Activated CD8-positive, alpha-beta memory T cell treated with anti-CD3 and anti-CD28 coated beads, Interleukin-2, amount 10 ng/mL, durations not matched to agents 7 days and 5 days (primary cell): ENCODE measurements at regions not wholly inside any gene's neighbourhood (a gene's known extent, or its start where the extent isn't known, plus 50 kb on each side); places are given as distances from the start of the nearest gene placed in this dataset.

Source experiments
- ATAC-seq: fragments of 150-1000 bp; cut with Tn5 transposase; one replicate; pipeline ENCODE4 v1.10.0; 2021; ENCODE audit warnings: moderate library complexity
- CTCF ChIA-PET: fragments of 350-600 bp; sonication (Branson Sonifier 250); formaldehyde crosslinking; loops from one replicate; lab custom pipeline; 2021; ENCODE audit warnings: antibody characterized with exemption; lab: Charles Lee
- DNase-seq: peaks from one replicate; pipeline ENCODE4 v3.0.0-alpha.2; 2020
- H3K27ac Mint-ChIP-seq: one replicate; pipeline ENCODE4 v1.8.0; 2021; ENCODE audit warnings: mild to moderate bottlenecking, mixed read lengths
- H3K27me3 Mint-ChIP-seq: one replicate; pipeline ENCODE4 v1.8.0; 2021; ENCODE audit warnings: mixed read lengths
- H3K36me3 Mint-ChIP-seq: one replicate; pipeline ENCODE4 v1.8.0; 2021; ENCODE audit warnings: mild to moderate bottlenecking, mixed read lengths
- H3K4me1 Mint-ChIP-seq: one replicate; pipeline ENCODE4 v1.8.0; 2021; ENCODE audit warnings: mixed read lengths
- H3K4me3 Mint-ChIP-seq: one replicate; pipeline ENCODE4 v1.8.0; 2021; ENCODE audit warnings: mild to moderate bottlenecking, moderate library complexity, mixed read lengths
- H3K9me3 Mint-ChIP-seq: one replicate; pipeline ENCODE4 v1.8.0; 2022; ENCODE audit warnings: low read depth, mixed read lengths

DNA sequence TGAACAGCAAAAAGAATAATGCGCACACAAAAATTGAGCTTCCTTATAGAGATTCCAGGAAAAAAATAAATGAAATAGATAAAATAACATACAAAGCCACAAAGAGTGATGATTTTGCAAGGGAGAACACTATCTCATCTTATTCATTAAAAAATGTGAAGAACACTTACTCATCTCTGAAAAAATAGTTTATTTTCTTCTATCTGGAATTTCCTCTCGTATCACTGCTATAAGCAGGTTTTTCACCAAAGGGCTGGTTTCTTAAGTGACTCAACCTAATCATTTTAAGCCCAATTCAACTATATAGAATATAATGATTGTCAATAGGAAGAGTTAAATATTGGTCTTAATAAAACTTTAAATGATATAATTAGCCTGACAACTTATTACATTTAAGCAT is 504.9 kb downstream of the NR2F1-AS1 start:
- Mint-ChIP-seq H3K9me3 (peaks cover 2% of the 10 kb centered on the region), H3K4me3 (no peak overlapping the region), H3K36me3 (no peaks in the 10 kb centered on the region), H3K27me3 (no peaks in the 10 kb centered on the region), H3K27ac (no peak overlapping the region), H3K4me1 (no peaks in the 10 kb centered on the region)
- DNase-seq (no peak), ATAC-seq (no peak)
- CTCF ChIA-PET, result no interaction called here

GRCh38 chr5:93073547-93073946 is 507.5 kb downstream of the NR2F1-AS1 start:
- Mint-ChIP-seq H3K4me1 (no peaks in the 10 kb centered on the region), H3K36me3 (no peaks in the 10 kb centered on the region), H3K4me3 (no peak overlapping the region), H3K27me3 (no peaks in the 10 kb centered on the region), H3K9me3 (peaks cover 2% of the 10 kb centered on the region), H3K27ac (no peak overlapping the region)
- CTCF ChIA-PET, result no interaction called here
- no peak for DNase-seq
- ATAC-seq, result no peak

- peaks cover 2% of the 10 kb centered on the region for H3K9me3 Mint-ChIP-seq
- CTCF ChIA-PET, result no interaction called here
- no peak overlapping the region for H3K27ac Mint-ChIP-seq
- DNase-seq, result no peak
- ATAC-seq, result no peak
- H3K27me3 Mint-ChIP-seq, result no peaks in the 10 kb centered on the region
- no peak overlapping the region for H3K4me3 Mint-ChIP-seq
- no peaks in the 10 kb centered on the region for H3K4me1 Mint-ChIP-seq
- H3K36me3 Mint-ChIP-seq, result no peaks in the 10 kb centered on the region
Observed at GRCh38 chr5:93072831-93073459, 508.1 kb downstream of the NR2F1-AS1 start.

GRCh38 chr5:93071710-93072109 is 509.3 kb downstream of the NR2F1-AS1 start:
- ATAC-seq, result no peak
- CTCF ChIA-PET, result no interaction called here
- H3K4me3 Mint-ChIP-seq, result no peak overlapping the region
- peaks cover 2% of the 10 kb centered on the region for H3K9me3 Mint-ChIP-seq
- no peaks in the 10 kb centered on the region for H3K4me1 Mint-ChIP-seq
- no peaks in the 10 kb centered on the region for H3K36me3 Mint-ChIP-seq
- no peaks in the 10 kb centered on the region for H3K27me3 Mint-ChIP-seq
- no peak overlapping the region for H3K27ac Mint-ChIP-seq
- no peak for DNase-seq

DNA sequence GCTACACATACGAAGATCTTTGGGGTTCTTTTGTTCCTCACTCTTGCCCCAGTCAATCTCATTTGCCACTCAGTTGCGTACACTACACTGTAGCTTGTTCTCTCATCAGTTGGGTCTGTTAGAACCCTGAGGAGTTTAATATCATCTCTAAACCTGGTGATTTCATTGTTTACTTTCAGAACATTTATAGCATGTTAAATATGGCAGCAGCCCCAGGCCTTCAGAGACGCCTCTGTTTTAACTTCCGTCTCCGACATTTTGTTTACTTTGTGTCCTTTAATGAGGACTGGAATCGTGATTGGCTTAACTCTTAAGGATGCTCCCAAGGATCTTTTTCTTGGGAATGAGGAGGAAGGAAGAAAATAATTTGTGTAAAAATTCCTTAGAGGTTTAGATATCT is 510.1 kb downstream of the NR2F1-AS1 start:
- no peaks in the 10 kb centered on the region for H3K36me3 Mint-ChIP-seq
- no peaks in the 10 kb centered on the region for H3K4me1 Mint-ChIP-seq
- CTCF ChIA-PET, result no interaction called here
- H3K4me3 Mint-ChIP-seq, result no peak overlapping the region
- ATAC-seq (no peak), DNase-seq (no peak)
- no peaks in the 10 kb centered on the region for H3K27me3 Mint-ChIP-seq
- peaks cover 2% of the 10 kb centered on the region for H3K9me3 Mint-ChIP-seq
- no peak overlapping the region for H3K27ac Mint-ChIP-seq

- no peaks in the 10 kb centered on the region for H3K36me3 Mint-ChIP-seq
Observed at GRCh38 chr5:93069276-93069675, 511.7 kb downstream of the NR2F1-AS1 start.

DNA sequence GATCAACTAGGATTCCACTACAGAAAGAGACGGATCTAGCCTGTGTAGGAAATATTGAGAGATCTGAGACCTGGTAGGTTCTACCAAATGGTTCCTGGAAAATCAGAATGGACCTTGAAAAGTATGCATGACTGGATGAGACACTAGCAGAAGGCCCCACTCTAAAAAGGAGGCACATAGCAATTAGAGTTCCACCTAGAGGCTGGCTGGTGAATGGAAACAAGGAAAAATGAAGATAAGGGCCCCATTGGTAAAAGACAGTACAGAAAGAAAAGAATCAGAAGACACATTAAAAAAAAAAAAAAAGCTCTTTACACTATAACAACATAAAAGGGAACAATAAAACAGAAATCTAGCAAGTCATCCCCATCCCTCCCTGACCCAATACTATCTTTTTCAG is 518.5 kb downstream of the NR2F1-AS1 start:
- ATAC-seq (no peak), DNase-seq (no peak)
- no peaks in the 10 kb centered on the region for H3K9me3 Mint-ChIP-seq
- no peaks in the 10 kb centered on the region for H3K27me3 Mint-ChIP-seq
- H3K4me3 Mint-ChIP-seq, result no peak overlapping the region
- H3K27ac Mint-ChIP-seq, result no peak overlapping the region
- CTCF ChIA-PET, result no interaction called here
- H3K36me3 Mint-ChIP-seq, result no peaks in the 10 kb centered on the region
- no peaks in the 10 kb centered on the region for H3K4me1 Mint-ChIP-seq

More at GRCh38 chr5:93069276-93069675, 511.7 kb downstream of the NR2F1-AS1 start:
- Mint-ChIP-seq H3K27ac (no peak overlapping the region), H3K4me1 (no peaks in the 10 kb centered on the region), H3K27me3 (no peaks in the 10 kb centered on the region), H3K9me3 (peaks cover 2% of the 10 kb centered on the region), H3K4me3 (no peak overlapping the region)
- ATAC-seq, result no peak
- CTCF ChIA-PET, result no interaction called here
- DNase-seq, result no peak

DNA sequence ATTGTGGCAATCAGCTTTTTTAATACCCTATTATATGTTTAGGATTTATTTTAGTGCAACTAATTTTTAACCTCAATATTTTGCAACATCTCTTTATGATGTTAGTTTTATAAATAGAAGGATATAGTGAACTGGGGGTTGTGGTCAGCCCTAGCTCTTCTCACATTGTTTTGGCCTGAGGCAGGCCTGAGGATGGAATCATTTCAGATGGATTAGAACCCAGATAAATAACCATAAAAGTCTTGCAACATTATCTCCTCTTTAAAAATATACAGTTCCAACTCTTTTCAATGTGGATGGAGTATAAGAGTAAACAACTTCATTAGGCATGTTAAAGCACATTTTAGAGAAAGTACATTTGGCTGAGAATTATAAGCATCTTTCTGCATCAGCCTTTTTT is 522.7 kb downstream of the NR2F1-AS1 start:
- Mint-ChIP-seq H3K27ac (no peak overlapping the region), H3K27me3 (no peaks in the 10 kb centered on the region), H3K4me1 (no peaks in the 10 kb centered on the region), H3K4me3 (no peak overlapping the region), H3K36me3 (no peaks in the 10 kb centered on the region), H3K9me3 (no peaks in the 10 kb centered on the region)
- CTCF ChIA-PET, result no interaction called here
- no peak for ATAC-seq
- no peak for DNase-seq

GRCh38 chr5:93057311-93057710 is 523.7 kb downstream of the NR2F1-AS1 start:
- CTCF ChIA-PET, result no interaction called here
- no peak for DNase-seq
- H3K27me3 Mint-ChIP-seq, result no peaks in the 10 kb centered on the region
- no peak overlapping the region for H3K27ac Mint-ChIP-seq
- no peaks in the 10 kb centered on the region for H3K9me3 Mint-ChIP-seq
- ATAC-seq, result no peak
- H3K4me1 Mint-ChIP-seq, result no peaks in the 10 kb centered on the region
- no peaks in the 10 kb centered on the region for H3K36me3 Mint-ChIP-seq
- H3K4me3 Mint-ChIP-seq, result no peak overlapping the region

- DNase-seq (no peak), ATAC-seq (no peak)
- H3K27me3 Mint-ChIP-seq, result no peaks in the 10 kb centered on the region
- H3K27ac Mint-ChIP-seq, result no peak overlapping the region
- no peaks in the 10 kb centered on the region for H3K36me3 Mint-ChIP-seq
- CTCF ChIA-PET, result no interaction called here
- H3K4me3 Mint-ChIP-seq, result no peak overlapping the region
- no peaks in the 10 kb centered on the region for H3K4me1 Mint-ChIP-seq
- H3K9me3 Mint-ChIP-seq, result no peaks in the 10 kb centered on the region
Observed at GRCh38 chr5:93055971-93056370, 525.0 kb downstream of the NR2F1-AS1 start.

GRCh38 chr5:93055561-93055960 is 525.5 kb downstream of the NR2F1-AS1 start:
- Mint-ChIP-seq H3K9me3 (no peaks in the 10 kb centered on the region), H3K4me1 (no peaks in the 10 kb centered on the region), H3K36me3 (no peaks in the 10 kb centered on the region), H3K4me3 (no peak overlapping the region), H3K27me3 (no peaks in the 10 kb centered on the region), H3K27ac (no peak overlapping the region)
- DNase-seq (no peak), ATAC-seq (no peak)
- CTCF ChIA-PET, result no interaction called here

DNA sequence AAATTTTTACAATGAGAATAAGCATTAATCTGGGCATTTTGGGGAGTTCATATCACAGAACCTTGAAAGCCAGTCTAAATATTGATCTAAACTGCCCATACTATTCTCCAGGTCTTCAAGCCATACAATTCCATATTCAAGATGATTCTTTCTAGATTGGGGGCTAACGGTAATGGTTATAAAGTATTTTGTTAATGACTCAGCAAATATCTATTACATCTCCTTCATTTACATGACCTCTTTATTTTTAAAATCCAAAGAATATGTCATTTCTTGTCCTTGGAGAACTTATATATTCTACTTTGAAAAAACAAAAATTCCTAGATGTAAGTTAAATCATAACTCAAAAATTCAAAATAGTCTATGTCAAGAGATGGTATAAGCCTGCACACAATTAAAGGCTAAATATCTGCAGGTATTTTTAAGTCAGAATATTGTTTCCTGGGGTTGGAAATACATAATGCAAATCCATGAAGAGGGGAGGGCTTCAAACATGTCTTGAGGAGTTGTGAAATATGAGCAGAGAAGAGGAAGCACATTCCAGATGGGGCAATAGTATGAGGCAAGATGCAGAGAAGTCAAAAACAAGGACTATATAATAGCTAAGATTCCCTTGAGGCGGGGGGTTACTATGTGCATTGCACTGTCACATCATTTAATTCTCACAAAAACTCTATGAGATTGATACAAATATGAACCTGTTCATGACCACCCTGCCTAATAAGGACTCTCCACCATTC is 526.4 kb downstream of the NR2F1-AS1 start:
- CTCF ChIA-PET, result no interaction called here

DNA sequence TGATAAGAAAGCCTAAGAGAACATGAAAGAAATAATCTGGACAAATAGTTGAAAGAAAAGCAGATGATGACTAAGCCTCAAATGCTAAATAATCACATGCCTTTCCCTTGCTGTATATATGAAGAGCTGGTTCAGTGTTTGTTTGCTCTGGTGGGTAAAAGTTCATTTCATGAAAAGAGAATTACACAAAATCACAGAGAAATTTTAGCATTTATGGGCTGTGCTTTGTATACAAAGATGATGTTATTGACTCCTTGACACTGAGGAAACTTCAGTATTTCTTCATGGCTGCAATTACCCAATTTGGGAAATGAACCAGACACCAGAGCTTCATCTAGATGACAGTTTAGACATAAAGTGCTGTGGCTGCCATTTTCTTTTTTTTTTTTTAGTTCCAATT is 527.2 kb downstream of the NR2F1-AS1 start:
- Mint-ChIP-seq H3K36me3 (no peaks in the 10 kb centered on the region), H3K27me3 (no peaks in the 10 kb centered on the region), H3K4me1 (no peaks in the 10 kb centered on the region), H3K9me3 (no peaks in the 10 kb centered on the region), H3K27ac (no peak overlapping the region), H3K4me3 (no peak overlapping the region)
- DNase-seq, result no peak
- CTCF ChIA-PET, result no interaction called here
- no peak for ATAC-seq

More for the DNA sequence above, 526.4 kb downstream of the NR2F1-AS1 start:
- Mint-ChIP-seq H3K27ac (no peak overlapping the region), H3K4me3 (no peak overlapping the region), H3K9me3 (no peaks in the 10 kb centered on the region), H3K4me1 (no peaks in the 10 kb centered on the region), H3K27me3 (no peaks in the 10 kb centered on the region), H3K36me3 (no peaks in the 10 kb centered on the region)
- no peak for ATAC-seq
- DNase-seq, result no peak

DNA sequence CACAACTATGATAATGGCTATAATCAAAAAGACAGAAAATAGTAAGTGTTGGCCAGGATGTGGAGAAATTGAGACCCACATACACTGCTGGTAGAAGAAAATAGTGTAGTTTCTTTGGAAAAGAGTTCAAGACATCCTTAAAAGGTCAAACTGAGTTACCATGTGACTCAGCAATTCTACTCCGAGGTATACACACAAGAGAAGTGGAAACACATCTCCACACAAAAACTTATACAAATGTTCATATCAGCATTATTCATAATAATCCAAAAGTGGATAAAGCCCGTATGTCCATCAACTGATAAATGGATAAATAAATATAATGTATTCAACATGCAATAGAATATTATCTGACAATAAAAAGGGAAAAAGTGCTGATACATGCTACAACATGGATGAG is 532.2 kb downstream of the NR2F1-AS1 start:
- H3K27ac Mint-ChIP-seq, result no peak overlapping the region
- H3K4me1 Mint-ChIP-seq, result no peaks in the 10 kb centered on the region
- DNase-seq (no peak), ATAC-seq (no peak)
- no peaks in the 10 kb centered on the region for H3K9me3 Mint-ChIP-seq
- CTCF ChIA-PET, result no interaction called here
- no peak overlapping the region for H3K4me3 Mint-ChIP-seq
- no peaks in the 10 kb centered on the region for H3K27me3 Mint-ChIP-seq
- no peaks in the 10 kb centered on the region for H3K36me3 Mint-ChIP-seq
